GM19467 (cell line): ENCODE measurements at regions not wholly inside any gene's neighbourhood (a gene's known extent, or its start where the extent isn't known, plus 50 kb on each side); places are given as distances from the start of the nearest gene placed in this dataset.

ENCODE experiments used
- ATAC-seq: cut with Tn5 transposase; IDR thresholded peaks from one replicate; pipeline ENCODE4 v1.9.1; 2021; ENCODE audit warnings: mild to moderate bottlenecking, moderate library complexity; ENCODE audit not compliant: unreplicated experiment

DNA sequence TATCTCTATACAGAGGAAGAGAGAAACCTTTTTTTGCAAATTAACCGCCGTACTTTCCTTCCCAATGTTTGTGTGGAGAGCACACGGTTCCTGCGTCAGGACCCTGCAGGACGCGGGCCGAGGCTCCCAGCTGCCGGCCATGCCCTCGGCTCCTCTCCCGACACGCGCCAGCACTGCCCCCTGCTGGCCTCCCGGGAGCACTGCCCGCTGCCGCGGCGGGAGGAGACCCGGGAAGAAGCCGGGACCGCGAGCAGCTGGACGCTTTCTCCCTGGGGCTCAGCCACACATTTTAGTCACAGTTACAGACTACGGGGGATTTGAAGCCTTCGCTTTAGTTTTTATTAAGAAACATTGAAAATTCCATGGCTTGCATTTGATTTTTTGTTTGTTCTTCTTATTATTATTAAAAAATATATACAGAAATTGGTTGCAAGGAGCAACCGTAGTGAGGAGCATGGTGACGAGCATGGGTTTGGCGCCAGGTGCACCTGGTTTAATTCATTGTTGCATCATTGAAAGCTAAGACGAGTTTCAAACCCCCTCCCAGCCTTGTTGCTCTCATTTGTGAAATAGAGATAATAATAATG is 401.2 kb downstream of the GALR1 start:
- peak; percentile 82 for ATAC-seq

DNA sequence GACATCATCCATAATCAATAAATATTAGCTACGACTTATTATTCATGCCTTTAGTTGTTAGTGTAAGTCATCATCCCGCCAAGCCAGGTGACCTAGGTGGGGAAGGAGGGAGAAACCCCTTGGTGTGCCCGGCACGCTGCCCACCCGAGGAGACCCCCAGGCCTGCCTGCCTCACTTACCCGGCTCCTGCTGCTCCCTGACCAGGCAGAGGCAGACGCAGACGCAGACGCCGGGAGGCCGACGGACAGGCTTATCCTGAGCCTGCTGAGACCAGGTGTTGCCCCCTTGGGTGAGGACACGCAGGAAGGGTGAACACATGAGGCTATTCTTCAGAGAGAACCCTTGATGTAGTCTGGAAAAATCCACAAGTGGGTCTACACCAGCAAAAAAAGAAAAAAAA is 401.8 kb downstream of the GALR1 start:
- ATAC-seq, result no peak

DNA sequence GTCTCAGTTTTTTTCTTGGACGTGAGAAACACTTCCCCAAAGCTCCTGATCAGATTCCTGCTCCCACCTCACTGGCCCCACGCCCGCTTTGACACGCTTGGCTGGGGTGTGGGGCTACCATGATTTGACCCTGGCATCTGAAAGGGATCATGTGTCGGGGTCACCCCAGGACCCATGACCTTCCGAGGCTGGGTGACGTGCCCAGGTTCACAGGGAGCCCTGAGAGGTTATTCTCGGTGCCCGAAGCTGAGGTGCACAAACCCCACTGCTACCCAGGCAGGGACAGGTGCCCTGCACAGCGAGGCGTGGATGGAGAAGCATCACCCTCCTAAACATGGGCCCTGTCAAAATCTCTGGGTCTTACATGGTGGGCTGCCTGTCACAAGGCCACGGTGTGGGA is 404.1 kb downstream of the GALR1 start:
- no peak for ATAC-seq

DNA sequence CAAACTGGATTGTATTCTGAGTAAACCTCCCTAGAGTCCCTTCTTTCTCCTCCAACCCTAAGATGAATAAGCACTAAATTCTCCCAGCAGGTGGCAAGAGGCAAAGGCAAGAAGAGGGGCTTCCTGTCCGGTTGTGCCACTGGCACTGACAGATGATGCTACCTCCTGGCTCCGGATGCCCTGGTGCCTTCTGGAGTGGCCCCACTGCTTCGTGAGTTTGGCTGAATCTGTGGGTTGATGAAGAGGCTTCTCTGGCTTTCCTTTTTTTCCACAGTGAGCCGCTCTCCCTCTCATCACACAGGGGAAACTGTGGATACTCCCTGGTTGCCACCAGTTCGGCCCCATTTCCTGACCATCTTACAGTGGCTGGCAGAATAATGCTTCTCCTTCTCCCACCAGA is 404.7 kb downstream of the GALR1 start:
- ATAC-seq, result no peak

DNA sequence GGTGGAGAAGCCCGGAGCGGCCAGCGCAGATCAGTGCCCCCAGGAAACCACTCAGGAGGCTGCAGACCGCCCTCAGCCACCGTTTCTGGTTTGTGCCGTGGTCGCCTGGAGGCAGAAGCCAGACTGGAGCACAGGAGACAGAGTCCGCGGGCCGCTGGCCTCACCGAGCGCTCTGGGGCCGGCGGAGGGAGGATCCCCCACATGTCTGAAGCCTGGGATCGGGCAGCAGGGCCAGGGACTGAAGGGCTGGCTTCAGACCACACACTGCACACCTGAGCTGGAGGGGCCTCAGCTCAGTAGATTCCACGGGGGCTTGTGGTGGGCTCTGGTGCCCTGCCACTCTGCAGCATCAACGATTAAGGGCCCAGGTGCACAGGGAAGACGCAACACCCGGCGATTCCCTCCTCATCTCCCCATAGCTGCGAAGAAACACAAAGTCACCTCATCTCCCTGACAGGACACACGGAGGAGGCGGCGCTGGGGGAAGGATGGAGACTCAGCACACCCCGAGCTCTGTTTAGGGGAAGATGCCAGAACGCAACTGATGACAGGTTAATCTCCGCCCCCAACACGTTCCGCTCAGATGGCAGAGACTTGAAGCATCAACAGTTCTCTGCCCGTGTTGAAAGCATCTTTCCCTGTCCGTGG is 408.1 kb downstream of the GALR1 start:
- no peak for ATAC-seq

DNA sequence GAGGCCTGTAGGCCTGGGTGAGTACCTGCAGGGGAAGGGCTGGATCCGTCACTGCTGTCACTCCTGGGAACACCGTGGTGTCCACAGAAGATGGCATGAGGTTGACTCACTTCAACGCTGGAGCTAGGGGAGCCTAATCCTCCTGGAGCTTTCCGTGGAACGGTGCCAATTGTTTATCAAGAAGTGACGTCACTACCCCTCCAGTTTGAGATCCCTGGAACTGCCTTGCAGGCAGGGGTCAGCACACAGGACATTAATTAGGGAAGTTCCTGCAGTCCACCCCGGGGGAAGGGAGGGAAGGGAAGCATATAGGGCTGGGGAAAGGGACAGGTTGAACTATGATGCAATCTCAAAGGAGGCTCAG is 408.6 kb downstream of the GALR1 start:
- no peak for ATAC-seq

DNA sequence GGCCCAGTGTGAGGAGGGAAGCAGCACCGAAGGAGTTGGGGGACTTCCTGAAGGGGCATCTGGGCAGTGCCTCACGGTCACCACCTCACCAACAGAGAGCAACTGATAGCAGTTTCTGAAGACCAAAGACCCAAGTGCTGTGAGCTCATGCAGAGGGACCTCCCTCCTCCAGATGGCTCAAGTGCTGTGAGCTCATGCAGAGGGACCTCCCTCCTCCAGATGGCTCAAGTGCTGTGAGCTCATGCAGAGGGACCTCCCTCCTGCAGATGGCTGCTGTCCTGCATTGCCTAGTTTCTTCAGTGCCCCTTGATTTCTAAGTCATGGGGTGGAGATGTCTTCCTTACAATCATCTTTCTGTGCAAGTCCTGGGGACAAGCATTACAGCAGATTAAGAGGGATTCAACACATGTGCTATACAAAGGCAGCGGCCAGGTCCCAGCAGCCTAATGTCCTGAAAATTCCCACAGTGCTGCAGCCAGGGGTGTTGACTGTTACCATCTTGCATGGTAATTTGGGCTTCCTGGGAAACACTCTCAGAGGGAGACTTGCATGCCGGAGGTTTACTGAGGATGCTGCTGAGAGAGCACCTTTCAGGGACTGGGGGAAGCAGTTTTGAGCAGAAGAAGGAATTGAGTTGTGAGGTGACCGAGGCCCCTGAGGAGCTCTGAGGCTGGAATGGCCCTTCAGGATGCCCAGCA is 409.3 kb downstream of the GALR1 start:
- no peak for ATAC-seq

DNA sequence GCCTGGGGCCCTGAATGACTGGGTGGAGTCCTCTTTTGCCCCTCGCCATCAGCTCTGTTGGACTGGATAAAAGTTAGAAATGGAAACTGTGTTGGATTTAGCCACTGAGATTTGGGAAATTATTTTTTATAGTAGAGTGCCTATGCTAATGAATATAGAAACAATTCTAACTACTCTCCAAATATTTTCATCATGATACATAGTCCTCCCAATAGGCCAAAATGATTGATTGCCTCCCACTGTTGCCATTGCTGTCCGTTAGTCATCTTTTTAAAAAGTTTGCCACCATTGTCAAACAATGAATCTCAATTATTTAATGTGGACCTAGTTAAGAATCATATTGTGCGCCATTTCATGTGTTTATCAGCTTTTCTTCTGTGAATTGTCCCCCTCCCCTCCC is 417.0 kb downstream of the GALR1 start:
- ATAC-seq, result no peak

DNA sequence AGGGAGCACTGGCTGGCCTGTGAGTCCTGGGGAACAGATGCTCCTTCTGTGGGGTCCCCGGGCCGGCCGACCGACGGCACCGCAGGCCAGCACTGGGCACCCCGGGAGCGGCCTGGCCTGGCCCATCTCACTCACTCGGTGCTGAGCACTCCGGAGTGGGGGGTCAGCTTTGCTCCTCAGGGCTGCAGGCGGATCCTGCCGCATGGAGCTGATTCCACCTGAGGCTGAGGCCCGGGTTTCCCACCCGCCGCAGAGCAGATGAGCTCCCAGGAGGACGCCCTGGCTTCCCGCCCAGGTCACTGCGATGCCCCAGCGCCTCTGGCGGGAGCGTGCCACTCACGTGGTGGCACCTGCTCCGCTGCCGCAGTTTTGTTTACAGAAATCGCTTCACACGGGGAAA is 418.6 kb downstream of the GALR1 start:
- no peak for ATAC-seq

DNA sequence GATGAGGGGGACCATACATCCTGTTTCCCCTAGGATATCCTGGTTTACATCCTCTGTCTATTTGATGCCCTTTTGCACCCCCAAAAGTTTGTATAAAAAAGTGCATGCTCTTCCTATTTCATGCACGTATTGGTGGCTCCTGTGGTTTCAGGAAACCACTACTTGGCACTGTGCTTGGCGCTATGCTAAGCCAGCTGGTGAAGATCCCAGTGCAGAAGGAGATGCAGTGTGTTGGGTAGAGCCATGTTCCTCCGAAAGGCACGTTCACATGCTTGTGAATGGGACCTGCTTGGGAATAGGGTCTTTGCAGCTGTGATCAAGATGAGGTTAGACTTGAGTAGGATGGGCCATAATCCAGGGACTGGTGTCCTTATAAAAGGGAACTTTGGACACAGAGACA is 419.7 kb downstream of the GALR1 start:
- ATAC-seq, result no peak

DNA sequence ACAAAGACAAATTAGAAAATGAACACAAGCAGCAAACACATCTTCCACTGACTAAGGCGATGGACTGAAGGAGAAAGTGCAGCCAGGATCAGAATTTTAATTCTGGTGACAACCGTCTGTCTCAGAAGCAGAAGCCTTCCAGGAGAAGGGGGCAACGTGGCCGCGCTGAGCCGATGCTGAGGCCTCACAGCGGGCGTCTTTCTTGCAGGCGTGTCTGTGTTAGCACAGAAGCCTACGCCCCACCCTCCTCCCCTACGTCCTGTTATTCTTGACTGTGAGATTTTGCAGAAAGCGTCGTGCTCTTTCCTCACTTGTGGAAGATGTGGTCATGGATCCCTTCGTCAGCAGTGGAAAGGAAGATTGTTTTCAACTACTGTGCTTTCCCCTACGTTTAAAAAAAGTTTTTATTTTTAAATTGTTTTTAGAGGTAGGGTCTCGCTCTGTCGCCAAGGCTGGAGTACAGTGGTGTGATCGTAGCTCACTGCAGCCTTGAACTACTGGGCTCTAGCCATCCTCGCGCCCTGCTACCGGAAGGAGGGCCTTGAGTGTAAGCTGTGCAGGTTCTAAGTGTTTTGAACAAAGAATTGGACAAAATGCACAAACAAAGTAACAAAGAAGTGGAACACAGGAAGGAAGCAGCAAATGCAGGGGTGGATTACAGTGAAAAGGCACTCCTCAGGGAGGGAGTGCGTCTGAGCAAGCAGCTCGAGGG is 422.0 kb downstream of the GALR1 start:
- no peak for ATAC-seq

DNA sequence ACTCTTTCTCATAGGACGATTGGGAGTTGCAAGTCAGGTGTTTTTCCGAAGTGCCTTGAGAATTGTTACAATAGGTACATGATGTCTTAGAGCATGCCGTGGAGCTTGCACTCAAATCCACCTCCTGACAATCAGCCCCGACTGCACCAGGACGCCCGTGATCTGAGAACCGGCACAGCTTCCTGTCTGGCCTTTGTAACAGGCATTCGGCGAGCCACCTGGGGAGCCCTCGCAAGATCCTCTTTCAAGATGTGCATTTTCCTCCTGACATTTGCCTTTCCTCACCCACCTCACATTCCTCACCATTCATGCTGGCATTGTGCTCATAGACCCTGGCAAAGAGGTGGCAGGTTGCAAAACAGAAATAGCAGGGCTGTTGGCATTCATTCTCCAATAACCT is 427.3 kb downstream of the GALR1 start:
- no peak for ATAC-seq

DNA sequence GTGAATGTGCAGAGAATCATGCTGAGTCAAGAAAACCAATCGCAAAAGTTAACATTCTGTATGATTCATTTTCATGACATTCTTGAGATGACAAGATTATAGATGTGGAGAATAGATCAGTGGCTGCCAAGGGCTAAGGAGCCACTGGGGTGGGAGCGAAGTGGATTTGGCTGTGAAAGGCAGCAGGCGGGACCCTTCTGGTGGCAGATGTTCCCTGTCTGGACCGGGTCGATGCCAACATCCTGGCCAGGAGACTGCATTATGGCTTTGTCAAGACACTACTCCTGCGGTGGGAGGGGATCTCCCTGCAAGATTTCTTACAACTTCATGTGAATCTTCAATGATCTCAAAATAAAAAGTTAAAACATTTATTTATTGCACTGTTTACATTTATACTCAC is 427.9 kb downstream of the GALR1 start:
- no peak for ATAC-seq

DNA sequence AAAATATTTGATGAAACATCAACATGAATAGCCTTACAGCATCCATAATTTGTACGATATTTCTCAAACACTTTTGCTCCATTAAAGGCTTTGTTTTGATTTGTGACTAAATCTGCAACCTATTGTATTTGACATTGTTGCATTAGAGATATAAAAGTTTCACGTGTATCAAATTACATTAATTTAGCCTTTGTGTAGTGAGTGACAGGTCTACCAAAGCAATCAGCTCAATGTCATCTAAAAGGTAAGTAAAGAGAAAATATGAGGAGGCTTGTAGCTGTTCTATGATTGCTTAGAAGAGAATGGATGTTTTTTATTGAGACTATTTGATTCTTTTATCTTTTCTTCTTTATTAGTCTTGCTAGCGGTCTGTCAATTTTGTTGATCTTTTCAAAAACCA is 430.2 kb downstream of the GALR1 start:
- ATAC-seq, result no peak

DNA sequence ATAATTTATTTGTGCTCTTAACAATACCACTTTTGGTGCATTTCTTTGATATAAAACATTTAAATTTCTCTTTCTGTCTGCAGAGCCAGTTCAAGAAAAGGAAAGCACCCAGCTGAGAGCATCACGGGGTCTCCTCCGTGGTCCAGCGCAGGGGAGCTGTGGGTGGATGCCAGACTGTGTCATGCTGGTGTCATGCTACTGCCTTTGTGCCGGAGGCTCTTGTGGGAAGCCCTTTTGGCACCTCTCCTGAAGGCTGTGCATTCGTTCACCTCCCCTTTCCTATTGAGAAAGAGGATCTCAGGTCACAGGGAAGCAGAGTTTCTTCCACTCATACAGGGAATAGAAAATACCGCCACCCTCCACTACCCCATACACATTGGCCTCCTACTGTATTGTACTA is 450.4 kb downstream of the GALR1 start:
- no peak for ATAC-seq

DNA sequence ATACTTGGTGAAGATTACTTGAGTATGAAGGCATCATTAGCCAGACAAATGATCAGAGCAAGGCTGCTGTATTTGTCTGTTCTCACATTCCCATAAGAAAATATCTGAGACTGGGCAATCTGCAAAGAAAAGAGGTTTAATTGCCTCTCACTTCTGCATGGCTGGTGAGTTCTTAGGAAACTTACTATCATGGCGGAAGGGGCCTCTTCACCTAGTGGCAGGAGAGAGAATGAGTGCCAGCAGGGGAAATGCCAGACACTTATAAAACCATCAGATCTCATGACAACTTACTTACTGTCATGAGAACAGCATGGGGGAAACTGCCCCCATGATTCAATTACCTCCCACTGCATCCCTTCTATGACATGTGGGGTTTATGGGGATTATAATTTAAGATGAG is 452.3 kb downstream of the GALR1 start:
- ATAC-seq, result no peak

DNA sequence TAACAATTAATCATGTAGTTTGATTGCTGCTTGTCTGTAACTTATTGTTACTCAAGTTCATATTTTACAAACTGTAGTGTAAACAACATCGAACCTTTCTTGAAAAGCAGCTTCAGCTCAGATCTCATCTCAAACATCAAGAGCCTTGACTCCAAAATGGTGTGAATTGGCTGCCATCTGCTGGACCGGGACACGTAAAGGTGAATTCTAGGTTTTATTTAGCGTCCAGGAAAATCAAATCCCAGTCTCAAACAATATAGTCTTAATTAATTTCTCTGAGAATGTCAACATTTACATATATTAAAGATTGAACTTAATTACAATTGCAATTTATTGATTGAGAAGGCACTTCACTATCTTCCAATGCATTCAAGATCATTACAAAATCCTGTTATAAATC is 453.0 kb downstream of the GALR1 start:
- ATAC-seq, result no peak

DNA sequence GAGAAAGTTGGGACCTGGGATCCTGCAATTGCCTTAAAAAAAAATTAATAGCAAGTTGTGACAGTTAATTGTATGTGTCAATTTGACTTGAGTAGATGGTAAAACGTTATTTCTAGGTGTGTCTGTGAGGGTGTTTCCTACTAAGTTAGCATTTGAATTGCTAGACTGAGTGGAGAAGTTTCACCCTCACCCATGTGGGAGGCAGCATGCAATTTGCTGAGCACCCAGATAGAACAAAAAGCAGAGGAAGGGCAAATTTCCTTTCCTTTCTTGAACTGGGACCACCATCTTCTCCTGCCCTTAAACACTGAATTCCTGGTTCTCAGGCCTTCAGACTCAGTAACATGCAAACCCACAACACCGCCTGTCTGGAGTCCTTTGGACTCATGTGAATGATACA is 455.7 kb downstream of the GALR1 start:
- ATAC-seq, result no peak

DNA sequence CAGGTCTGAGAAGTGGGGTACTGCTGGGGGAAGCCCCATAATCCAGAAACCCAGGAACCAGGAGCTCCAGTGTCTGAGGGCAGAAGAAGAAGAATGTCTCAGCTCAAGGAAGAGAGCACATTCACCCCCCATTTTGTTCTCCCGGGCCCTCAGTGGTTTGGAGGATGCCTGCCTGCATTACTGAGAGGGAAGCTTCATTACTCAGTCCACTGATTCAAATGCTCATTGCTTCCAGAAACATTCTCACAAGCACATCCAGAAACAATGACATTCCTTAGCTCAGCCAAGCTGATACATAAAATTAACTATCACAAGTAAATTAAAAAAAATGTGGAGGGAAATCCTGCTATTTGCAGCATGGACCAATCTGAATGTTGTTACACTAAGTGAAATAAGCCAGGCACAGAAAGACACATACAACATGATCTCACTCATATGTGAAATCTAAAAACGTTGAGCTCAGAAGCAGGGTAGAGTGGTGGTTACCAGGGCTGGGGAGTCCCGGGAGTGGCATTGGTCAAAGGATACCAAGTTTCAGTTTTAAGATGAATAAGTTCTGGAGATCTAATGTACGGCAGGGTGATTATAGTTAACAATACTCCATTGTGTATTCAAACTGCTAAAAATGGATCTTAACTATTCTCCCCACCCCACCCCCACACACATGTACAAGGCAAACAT is 459.3 kb downstream of the GALR1 start:
- ATAC-seq, result no peak

DNA sequence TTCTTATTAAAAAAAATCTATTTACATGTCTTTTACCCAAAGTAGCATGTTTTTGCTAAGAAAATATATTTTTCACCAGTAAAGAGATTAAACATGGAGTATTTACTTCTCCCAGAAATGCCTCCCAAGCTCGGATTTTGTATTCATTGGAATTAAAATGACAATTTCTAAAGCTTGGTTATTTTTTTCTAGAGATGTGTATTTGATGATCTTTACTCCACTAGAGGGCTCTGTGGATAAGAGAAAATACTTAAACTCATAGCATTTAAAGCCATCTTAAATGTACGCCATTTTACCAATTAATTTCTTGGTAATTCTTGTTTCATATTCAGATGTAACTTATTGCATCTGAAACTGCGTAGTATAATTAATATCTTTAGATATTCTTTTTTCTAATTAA is 461.4 kb downstream of the GALR1 start:
- no peak for ATAC-seq

DNA sequence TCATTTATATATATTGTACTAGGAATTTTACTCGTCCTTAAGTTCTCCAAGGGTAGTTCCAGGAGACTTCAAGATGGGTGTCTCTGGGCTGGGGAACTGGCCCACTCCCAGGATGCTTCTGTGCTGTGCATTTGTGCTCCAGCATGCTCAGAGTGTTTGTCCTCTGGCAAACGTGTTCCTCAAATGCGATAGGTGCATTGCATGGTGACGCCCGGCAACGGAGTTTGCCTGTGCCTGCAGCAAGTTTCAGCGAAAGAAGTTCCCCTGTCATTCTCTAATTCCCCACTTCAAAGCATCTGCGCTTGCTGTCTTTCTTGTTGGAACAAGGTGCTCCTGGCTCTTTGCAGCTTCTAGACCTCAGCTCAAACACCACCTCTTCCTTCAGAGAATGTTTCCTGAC is 465.1 kb downstream of the GALR1 start:
- no peak for ATAC-seq

DNA sequence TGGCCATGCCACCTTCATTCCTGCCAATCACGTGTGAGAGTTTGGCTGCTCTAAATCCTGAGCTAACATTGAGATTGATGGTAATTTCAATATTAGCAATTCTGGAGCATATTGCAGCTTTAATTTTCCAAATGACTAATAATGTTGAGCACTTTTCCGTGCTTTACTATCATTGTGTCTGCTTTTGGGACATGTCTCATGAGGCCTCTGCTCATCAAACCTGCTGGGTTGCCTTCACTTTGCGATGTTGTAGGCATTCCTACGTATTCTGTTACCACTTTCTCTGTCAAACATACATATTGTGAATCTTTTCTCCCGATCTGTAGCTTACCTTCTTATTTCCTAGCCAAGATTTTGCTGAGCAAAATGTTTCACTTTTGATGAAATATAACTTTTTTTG is 466.6 kb downstream of the GALR1 start:
- no peak for ATAC-seq
